ENCODE measurements at regions not wholly inside any gene's neighbourhood (a gene's known extent, or its start where the extent isn't known, plus 50 kb on each side); places are given as distances from the start of the nearest gene placed in this dataset.

- no peak for FAIRE-seq
- intact Hi-C loops (cut with DNase I), result no loop called here
Observed at GRCh38 chr18:64785686-64786085, 636.8 kb upstream of the LINC00305 start.

GRCh38 chr18:64777556-64777955 lies 628.7 kb upstream of the LINC00305 start:
- no peak overlapping the region for H3K27ac ChIP-seq (ENCODE audit: low read depth in 2 of 2, low read length in 2 of 2)
- no peak for DNase-seq
- no peaks in the 10 kb centered on the region for H3K27me3 ChIP-seq (ENCODE audit: control insufficient read depth, insufficient read depth, low read length)
- H3K9me3 ChIP-seq (ENCODE audit: control insufficient read depth in 2 of 3, insufficient read depth in 1 of 3, low read length in 3 of 3), result no peaks in the 10 kb centered on the region
- TF ChIP-seq, protein P1, sequence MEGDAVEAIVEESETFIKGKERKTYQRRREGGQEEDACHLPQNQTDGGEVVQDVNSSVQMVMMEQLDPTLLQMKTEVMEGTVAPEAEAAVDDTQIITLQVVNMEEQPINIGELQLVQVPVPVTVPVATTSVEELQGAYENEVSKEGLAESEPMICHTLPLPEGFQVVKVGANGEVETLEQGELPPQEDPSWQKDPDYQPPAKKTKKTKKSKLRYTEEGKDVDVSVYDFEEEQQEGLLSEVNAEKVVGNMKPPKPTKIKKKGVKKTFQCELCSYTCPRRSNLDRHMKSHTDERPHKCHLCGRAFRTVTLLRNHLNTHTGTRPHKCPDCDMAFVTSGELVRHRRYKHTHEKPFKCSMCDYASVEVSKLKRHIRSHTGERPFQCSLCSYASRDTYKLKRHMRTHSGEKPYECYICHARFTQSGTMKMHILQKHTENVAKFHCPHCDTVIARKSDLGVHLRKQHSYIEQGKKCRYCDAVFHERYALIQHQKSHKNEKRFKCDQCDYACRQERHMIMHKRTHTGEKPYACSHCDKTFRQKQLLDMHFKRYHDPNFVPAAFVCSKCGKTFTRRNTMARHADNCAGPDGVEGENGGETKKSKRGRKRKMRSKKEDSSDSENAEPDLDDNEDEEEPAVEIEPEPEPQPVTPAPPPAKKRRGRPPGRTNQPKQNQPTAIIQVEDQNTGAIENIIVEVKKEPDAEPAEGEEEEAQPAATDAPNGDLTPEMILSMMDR (IDR thresholded peaks at IDR 0.05; ENCODE audit: borderline replicate concordance, extremely low read depth, insufficient read depth), result no peak
- intact Hi-C loops (cut with DNase I), result no loop called here
- H3K36me3 ChIP-seq (ENCODE audit: control insufficient read depth in 2 of 3, insufficient read depth in 3 of 3, low read length in 3 of 3), result no peaks in the 10 kb centered on the region
- H3K9ac ChIP-seq (ENCODE audit: low read length in 3 of 3), result no peak overlapping the region
- H3K4me3 ChIP-seq (ENCODE audit: low read length in 3 of 3), result no peak overlapping the region
- no peak for FAIRE-seq
- no peaks in the 10 kb centered on the region for H3K4me1 ChIP-seq (ENCODE audit: control insufficient read depth in 2 of 3, insufficient read depth in 2 of 3, low read depth in 1 of 3, low read length in 3 of 3)

More at GRCh38 chr18:64785686-64786085, 636.8 kb upstream of the LINC00305 start:
- H3K4me1 ChIP-seq (ENCODE audit: control insufficient read depth in 2 of 3, insufficient read depth in 2 of 3, low read depth in 1 of 3, low read length in 3 of 3), result no peaks in the 10 kb centered on the region
- H3K9me3 ChIP-seq (ENCODE audit: control insufficient read depth in 2 of 3, insufficient read depth in 1 of 3, low read length in 3 of 3), result no peaks in the 10 kb centered on the region
- H3K4me3 ChIP-seq (ENCODE audit: low read length in 3 of 3), result no peak overlapping the region
- no peaks in the 10 kb centered on the region for H3K27me3 ChIP-seq (ENCODE audit: control insufficient read depth, insufficient read depth, low read length)
- no peak for DNase-seq
- TF ChIP-seq, protein P1 (IDR thresholded peaks at IDR 0.05; ENCODE audit: borderline replicate concordance, extremely low read depth, insufficient read depth), result no peak
- no peaks in the 10 kb centered on the region for H3K36me3 ChIP-seq (ENCODE audit: control insufficient read depth in 2 of 3, insufficient read depth in 3 of 3, low read length in 3 of 3)
- no peak overlapping the region for H3K9ac ChIP-seq (ENCODE audit: low read length in 3 of 3)
- no peak overlapping the region for H3K27ac ChIP-seq (ENCODE audit: low read depth in 2 of 2, low read length in 2 of 2)

- no peak overlapping the region for H3K4me3 ChIP-seq (ENCODE audit: low read length in 3 of 3)
- TF ChIP-seq, protein P1 (IDR thresholded peaks at IDR 0.05; ENCODE audit: borderline replicate concordance, extremely low read depth, insufficient read depth), result no peak
- H3K36me3 ChIP-seq (ENCODE audit: control insufficient read depth in 2 of 3, insufficient read depth in 3 of 3, low read length in 3 of 3), result no peaks in the 10 kb centered on the region
- intact Hi-C loops (cut with DNase I), result no loop called here
- no peak overlapping the region for H3K27ac ChIP-seq (ENCODE audit: low read depth in 2 of 2, low read length in 2 of 2)
- no peaks in the 10 kb centered on the region for H3K4me1 ChIP-seq (ENCODE audit: control insufficient read depth in 2 of 3, insufficient read depth in 2 of 3, low read depth in 1 of 3, low read length in 3 of 3)
- DNase-seq (no peak), FAIRE-seq (no peak)
- H3K9ac ChIP-seq (ENCODE audit: low read length in 3 of 3), result no peak overlapping the region
- no peaks in the 10 kb centered on the region for H3K27me3 ChIP-seq (ENCODE audit: control insufficient read depth, insufficient read depth, low read length)
- peaks cover 0 to 4% (median 0%) of the 10 kb centered on the region in 3 donors for H3K9me3 ChIP-seq (ENCODE audit: control insufficient read depth in 2 of 3, insufficient read depth in 1 of 3, low read length in 3 of 3)
Observed at GRCh38 chr18:64765908-64766307, 617.0 kb upstream of the LINC00305 start.

- Histone ChIP-seq H3K9me3 (ENCODE audit: control insufficient read depth in 2 of 3, insufficient read depth in 1 of 3, low read length in 3 of 3) (no peaks in the 10 kb centered on the region), H3K9ac (ENCODE audit: low read length in 3 of 3) (no peak overlapping the region), H3K27ac (ENCODE audit: low read depth in 2 of 2, low read length in 2 of 2) (no peak overlapping the region), H3K4me3 (ENCODE audit: low read length in 3 of 3) (no peak overlapping the region), H3K4me1 (ENCODE audit: control insufficient read depth in 2 of 3, insufficient read depth in 2 of 3, low read depth in 1 of 3, low read length in 3 of 3) (no peaks in the 10 kb centered on the region), H3K27me3 (ENCODE audit: control insufficient read depth, insufficient read depth, low read length) (no peaks in the 10 kb centered on the region), H3K36me3 (ENCODE audit: control insufficient read depth in 2 of 3, insufficient read depth in 3 of 3, low read length in 3 of 3) (no peaks in the 10 kb centered on the region)
- FAIRE-seq (no peak), DNase-seq (no peak)
- TF ChIP-seq, protein P1 (IDR thresholded peaks at IDR 0.05; ENCODE audit: borderline replicate concordance, extremely low read depth, insufficient read depth), result no peak
- intact Hi-C loops (cut with DNase I), result no loop called here
Observed at GRCh38 chr18:64752707-64753106, 603.8 kb upstream of the LINC00305 start.

Data from kidney (tissue), 13 donors.